OCI-LY3 (cell line): ENCODE measurements at regions not wholly inside any gene's neighbourhood (a gene's known extent, or its start where the extent isn't known, plus 50 kb on each side); places are given as distances from the start of the nearest gene placed in this dataset.

Experiments used
- EZH2phosphoT487 ChIP-seq: fragments of 200-600 bp; shearing (Covaris generic); IDR thresholded peaks from 2 replicates; pipeline ENCODE4 v1.6.1; 2018; ENCODE audit warnings: antibody characterized with exemption, mixed run types, low read depth
- TF ChIP-seq, protein P1 (sequence below): fragments of 200-600, 300-600 bp; sonication (generic); IDR thresholded peaks from 2 replicates; pipeline ENCODE4 v1.5.1; 2014; ENCODE audit warnings: antibody characterized with exemption, low read length, low read depth

DNA sequence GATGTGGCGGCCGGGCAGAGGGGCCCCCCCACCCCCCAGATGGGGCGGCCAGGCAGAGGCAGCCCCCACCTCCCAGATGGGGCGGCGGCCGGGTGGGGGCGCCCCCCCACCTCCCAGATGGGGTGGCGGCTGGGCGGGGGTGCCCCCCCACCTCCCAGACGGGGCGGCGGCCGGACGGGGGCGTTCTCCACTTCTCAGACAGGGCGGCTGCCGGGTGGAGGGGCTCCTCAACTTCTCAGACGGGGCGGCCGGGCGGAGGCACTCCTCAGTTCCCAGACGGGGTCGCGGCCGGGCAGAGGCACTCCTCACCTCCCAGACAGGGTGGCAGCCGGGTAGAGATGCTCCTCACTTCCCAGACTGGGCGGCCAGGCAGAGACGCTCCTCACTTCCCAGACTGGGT lies 469.8 kb downstream of the PCNX1 start:
- TF ChIP-seq, protein P1, sequence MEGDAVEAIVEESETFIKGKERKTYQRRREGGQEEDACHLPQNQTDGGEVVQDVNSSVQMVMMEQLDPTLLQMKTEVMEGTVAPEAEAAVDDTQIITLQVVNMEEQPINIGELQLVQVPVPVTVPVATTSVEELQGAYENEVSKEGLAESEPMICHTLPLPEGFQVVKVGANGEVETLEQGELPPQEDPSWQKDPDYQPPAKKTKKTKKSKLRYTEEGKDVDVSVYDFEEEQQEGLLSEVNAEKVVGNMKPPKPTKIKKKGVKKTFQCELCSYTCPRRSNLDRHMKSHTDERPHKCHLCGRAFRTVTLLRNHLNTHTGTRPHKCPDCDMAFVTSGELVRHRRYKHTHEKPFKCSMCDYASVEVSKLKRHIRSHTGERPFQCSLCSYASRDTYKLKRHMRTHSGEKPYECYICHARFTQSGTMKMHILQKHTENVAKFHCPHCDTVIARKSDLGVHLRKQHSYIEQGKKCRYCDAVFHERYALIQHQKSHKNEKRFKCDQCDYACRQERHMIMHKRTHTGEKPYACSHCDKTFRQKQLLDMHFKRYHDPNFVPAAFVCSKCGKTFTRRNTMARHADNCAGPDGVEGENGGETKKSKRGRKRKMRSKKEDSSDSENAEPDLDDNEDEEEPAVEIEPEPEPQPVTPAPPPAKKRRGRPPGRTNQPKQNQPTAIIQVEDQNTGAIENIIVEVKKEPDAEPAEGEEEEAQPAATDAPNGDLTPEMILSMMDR = no peak
- no peak for TF ChIP-seq EZH2phosphoT487
